SK-N-SH (cell line): ENCODE measurements at regions not wholly inside any gene's neighbourhood (a gene's known extent, or its start where the extent isn't known, plus 50 kb on each side); places are given as distances from the start of the nearest gene placed in this dataset.

ENCODE experiments used
- CTCF ChIA-PET: fragments of 300-600, 350-600 bp; formaldehyde crosslinking; extraction: SDS; loops from one replicate; lab custom pipeline; 2021; lab: Yijun Ruan, JAX
- POLR2A ChIA-PET: fragments of 350-600 bp; sonication (Branson Sonifier 250); formaldehyde crosslinking; extraction: SDS; loops from one replicate; lab custom pipeline; 2020; ENCODE audit warnings: antibody characterized with exemption, inconsistent platforms; lab: Yijun Ruan, JAX
- DNase-seq: peaks from one replicate; pipeline ENCODE4 v3.0.0; 2012
- H2AFZ ChIP-seq: fragments of 200-600 bp; sonication (generic); 2 replicates; pipeline ENCODE4 v1.8.1; 2016; ENCODE audit warnings: antibody characterized with exemption, mild to moderate bottlenecking, low read depth
- H3F3A ChIP-seq: fragments of 200-600 bp; sonication (generic); replicated peaks from 2 replicates; pipeline ENCODE3; 2016; ENCODE audit warnings: antibody characterized with exemption, mild to moderate bottlenecking; ENCODE audit not compliant: insufficient read depth
- H3K27ac ChIP-seq, 2 experiments: fragments of 200-500 bp in 1 of 2; fragments of 200-600 bp in 1 of 2; sonication (Bioruptor generic) in 1 of 2; sonication (generic), shearing (Covaris generic) in 1 of 2; 2 replicates each; pipeline versions ENCODE4 v1.5.1 to v1.6.1; 2014 to 2016; ENCODE audit warnings: low read depth in 2 of 2, inconsistent platforms in 1 of 2, low read length in 1 of 2, mild to moderate bottlenecking in 1 of 2, mixed read lengths in 1 of 2
- H3K27me3 ChIP-seq: fragments of 200-600 bp; sonication (generic), shearing (Covaris generic); 2 replicates; pipeline ENCODE4 v1.6.1; 2016; ENCODE audit warnings: mixed run types; ENCODE audit not compliant: insufficient read depth
- H3K36me3 ChIP-seq, 2 experiments: fragments of 200-500 bp in 1 of 2; fragments of 200-600 bp in 1 of 2; sonication (Bioruptor generic) in 1 of 2; sonication (generic) in 1 of 2; replicated peaks in 1 of 2; 2 replicates each; pipeline versions ENCODE3 to v1.5.1; 2014 to 2016; ENCODE audit warnings: low read length in 1 of 2, mild to moderate bottlenecking in 1 of 2; ENCODE audit not compliant: insufficient read depth in 2 of 2, control insufficient read depth in 1 of 2
- H3K4me1 ChIP-seq, 2 experiments: fragments of 200-500 bp in 1 of 2; fragments of 200-600 bp in 1 of 2; sonication (Bioruptor generic) in 1 of 2; sonication (generic), shearing (Covaris generic) in 1 of 2; 2 replicates each; pipeline versions ENCODE4 v1.5.1 to v1.6.1; 2014 to 2016; ENCODE audit warnings: low read depth in 1 of 2, low read length in 1 of 2, mixed run types in 1 of 2; ENCODE audit not compliant: insufficient read depth in 2 of 2, control insufficient read depth in 1 of 2
- H3K4me2 ChIP-seq: fragments of 200-600 bp; sonication (generic), shearing (Covaris generic); 2 replicates; pipeline ENCODE4 v1.6.1; 2017; ENCODE audit warnings: mixed run types
- H3K4me3 ChIP-seq, 2 experiments: fragments of 200-500 bp in 1 of 2; fragments of 200-600 bp in 1 of 2; sonication (Bioruptor generic) in 1 of 2; sonication (generic), shearing (Covaris generic) in 1 of 2; 2 replicates each; pipeline versions ENCODE4 v1.5.1 to v1.8.1; 2014 to 2016; ENCODE audit warnings: low read depth in 2 of 2, inconsistent platforms in 1 of 2, low read length in 1 of 2, mild to moderate bottlenecking in 1 of 2, mixed read lengths in 1 of 2, moderate library complexity in 1 of 2
- H3K79me2 ChIP-seq: fragments of 200-600 bp; sonication (generic); 2 replicates; pipeline ENCODE4 v1.8.1; 2017; ENCODE audit warnings: mild to moderate bottlenecking; ENCODE audit not compliant: insufficient read depth
- H3K9ac ChIP-seq: fragments of 200-600 bp; sonication (generic); 2 replicates; pipeline ENCODE4 v1.6.1; 2017; ENCODE audit warnings: mixed run types
- H3K9me2 ChIP-seq: fragments of 200-600 bp; sonication (generic); 2 replicates; pipeline ENCODE4 v1.6.1; 2017; ENCODE audit warnings: mixed run types
- H3K9me3 ChIP-seq: fragments of 200-600 bp; sonication (generic); 2 replicates; pipeline ENCODE4 v1.6.1; 2017; ENCODE audit warnings: mixed run types, mild to moderate bottlenecking, moderate library complexity
- H4K20me1 ChIP-seq: fragments of 200-600 bp; sonication (generic); 2 replicates; pipeline ENCODE4 v1.6.1; 2017; ENCODE audit warnings: mild to moderate bottlenecking, mixed run types; ENCODE audit not compliant: insufficient read depth
- EP300 ChIP-seq, 2 experiments: IDR thresholded peaks; 2 replicates each; pipeline versions ENCODE4 v1.4.0 to v1.6.1; 2012; ENCODE audit warnings: borderline replicate concordance in 1 of 2, low read depth in 1 of 2, low read length in 1 of 2
- EZH2phosphoT487 ChIP-seq: fragments of 200-600 bp; sonication (generic); IDR thresholded peaks from 2 replicates; pipeline ENCODE4 v1.6.1; 2017; ENCODE audit warnings: low read depth, mixed run types, mild to moderate bottlenecking, antibody characterized with exemption, moderate library complexity, borderline replicate concordance
- FOXJ3 ChIP-seq: sonication (generic); formaldehyde crosslinking; IDR thresholded peaks from 2 replicates; pipeline ENCODE4 v1.5.1; 2020; ENCODE audit warnings: mild to moderate bottlenecking, missing genetic modification reagents
- FOXM1 ChIP-seq: IDR thresholded peaks from 2 replicates; pipeline ENCODE4 v1.4.0; 2012; ENCODE audit warnings: low read depth, mild to moderate bottlenecking
- GATA2 ChIP-seq: sonication (generic); formaldehyde crosslinking; IDR thresholded peaks from 2 replicates; pipeline ENCODE4 v1.5.0; 2020; ENCODE audit warnings: mild to moderate bottlenecking, missing genetic modification reagents
- IRF3 ChIP-seq: fragments of 150-350 bp; IDR thresholded peaks from 2 replicates; pipeline ENCODE4 v1.6.1; 2016; ENCODE audit warnings: mild to moderate bottlenecking, low read depth, low read length
- NRF1 ChIP-seq: IDR thresholded peaks from 2 replicates; pipeline ENCODE4 v1.6.1; 2012; ENCODE audit warnings: low read depth, mild to moderate bottlenecking, low read length
- POLR2AphosphoS5 ChIP-seq: IDR thresholded peaks from 2 replicates; pipeline ENCODE4 v1.6.1; 2012; ENCODE audit warnings: low read depth, low read length
- RAD21 ChIP-seq: IDR thresholded peaks from 2 replicates; pipeline ENCODE4 v1.6.1; 2012; ENCODE audit warnings: mild to moderate bottlenecking, low read length
- RCOR1 ChIP-seq: fragments of 150-350 bp; IDR thresholded peaks from 2 replicates; pipeline ENCODE4 v1.6.1; 2017; ENCODE audit warnings: antibody characterized with exemption, low read length
- RXRA ChIP-seq: IDR thresholded peaks from 2 replicates; pipeline ENCODE4 v1.4.0; 2012; ENCODE audit warnings: low read depth, mild to moderate bottlenecking, borderline replicate concordance
- SIN3A ChIP-seq: IDR thresholded peaks from 2 replicates; pipeline ENCODE4 v1.6.1; 2012; ENCODE audit warnings: low read depth, mild to moderate bottlenecking, low read length, moderate library complexity, borderline replicate concordance
- SMC3 ChIP-seq: IDR thresholded peaks from 2 replicates; pipeline ENCODE4 v1.6.1; 2012; ENCODE audit warnings: low read depth, low read length, improper control_type of control experiment
- TAF1 ChIP-seq: IDR thresholded peaks from 2 replicates; pipeline ENCODE4 v1.6.1; 2012; ENCODE audit warnings: low read depth, mild to moderate bottlenecking, low read length, moderate library complexity, borderline replicate concordance
- TCF12 ChIP-seq: IDR thresholded peaks from 2 replicates; pipeline ENCODE4 v1.4.0; 2012
- TEAD4 ChIP-seq: IDR thresholded peaks from 2 replicates; pipeline ENCODE4 v1.4.0; 2012; ENCODE audit warnings: mild to moderate bottlenecking, borderline replicate concordance; ENCODE audit not compliant: insufficient read depth
- YY1 ChIP-seq: IDR thresholded peaks from 2 replicates; pipeline ENCODE4 v1.4.0; 2012; ENCODE audit warnings: low read depth, mild to moderate bottlenecking
- WGBS: methylation state at CpG from one replicate; pipeline ENCODE4 v1.1.6; 2017; ENCODE audit warnings: low lambda C conversion rate; 5-methylcytosine and 5-hydroxymethylcytosine counted together
- TF ChIP-seq, protein P1 (sequence below): IDR thresholded peaks from 2 replicates; pipeline ENCODE4 v1.4.0; 2012; ENCODE audit warnings: low read depth, borderline replicate concordance

GRCh38 chr10:107856047-107856315, 691.5 kb upstream of the SORCS1 start:
- ChIA-PET CTCF (no interaction called here), POLR2A (no interaction called here)
- Histone ChIP-seq H3F3A (no peaks in the 10 kb centered on the region), H3K79me2 (no peaks in the 10 kb centered on the region), H3K9ac (no peak overlapping the region), H3K36me3 (no peaks in the 10 kb centered on the region), H3K4me1 (no peaks in the 10 kb centered on the region), H3K27ac (no peak overlapping the region), H4K20me1 (no peaks in the 10 kb centered on the region), H3K4me2 (no peak overlapping the region), H3K4me3 (no peak overlapping the region), H2AFZ (no peak overlapping the region), H3K9me2 (no peaks in the 10 kb centered on the region), H3K9me3 (no peaks in the 10 kb centered on the region), H3K27me3 (no peaks in the 10 kb centered on the region)
- no peak for TF ChIP-seq TCF12
- TF ChIP-seq EP300 (IDR thresholded peaks at IDR 0.05; ENCODE audit: borderline replicate concordance in 1 of 2, low read depth in 1 of 2, low read length in 1 of 2): no peak
- TF ChIP-seq, protein P1, sequence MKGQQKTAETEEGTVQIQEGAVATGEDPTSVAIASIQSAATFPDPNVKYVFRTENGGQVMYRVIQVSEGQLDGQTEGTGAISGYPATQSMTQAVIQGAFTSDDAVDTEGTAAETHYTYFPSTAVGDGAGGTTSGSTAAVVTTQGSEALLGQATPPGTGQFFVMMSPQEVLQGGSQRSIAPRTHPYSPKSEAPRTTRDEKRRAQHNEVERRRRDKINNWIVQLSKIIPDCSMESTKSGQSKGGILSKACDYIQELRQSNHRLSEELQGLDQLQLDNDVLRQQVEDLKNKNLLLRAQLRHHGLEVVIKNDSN: no peak
- TF ChIP-seq RXRA: no peak
- TF ChIP-seq NRF1: no peak
- TF ChIP-seq IRF3: no peak
- no peak for TF ChIP-seq GATA2
- no peak for TF ChIP-seq FOXJ3
- TF ChIP-seq RAD21: no peak
- no peak for TF ChIP-seq FOXM1
- TF ChIP-seq SMC3: no peak
- TF ChIP-seq TAF1: no peak
- no peak for TF ChIP-seq RCOR1
- no peak for DNase-seq

- TF ChIP-seq POLR2AphosphoS5 (no peak), SIN3A (no peak), EZH2phosphoT487 (no peak), RAD21 (no peak), TEAD4 (no peak), FOXJ3 (no peak), RXRA (no peak), YY1 (no peak)
- Histone ChIP-seq H3K9me3 (no peaks in the 10 kb centered on the region), H3K9me2 (no peaks in the 10 kb centered on the region), H3K4me1 (no peaks in the 10 kb centered on the region), H3K4me2 (no peak overlapping the region), H4K20me1 (no peaks in the 10 kb centered on the region), H3K4me3 (no peak overlapping the region), H3K79me2 (no peaks in the 10 kb centered on the region), H3K9ac (no peak overlapping the region), H3K36me3 (no peaks in the 10 kb centered on the region), H3K27ac (no peak overlapping the region), H3K27me3 (no peaks in the 10 kb centered on the region), H2AFZ (no peak overlapping the region), H3F3A (no peaks in the 10 kb centered on the region)
- no peak for DNase-seq
- ChIA-PET CTCF (no interaction called here), POLR2A (no interaction called here)
- WGBS: 20% methylated on average over 4 of the region's 4 CpGs
Observed at GRCh38 chr10:107855301-107856046, 691.0 kb upstream of the SORCS1 start.
